ENCODE measurements at regions not wholly inside any gene's neighbourhood (a gene's known extent, or its start where the extent isn't known, plus 50 kb on each side); places are given as distances from the start of the nearest gene placed in this dataset.

DNA sequence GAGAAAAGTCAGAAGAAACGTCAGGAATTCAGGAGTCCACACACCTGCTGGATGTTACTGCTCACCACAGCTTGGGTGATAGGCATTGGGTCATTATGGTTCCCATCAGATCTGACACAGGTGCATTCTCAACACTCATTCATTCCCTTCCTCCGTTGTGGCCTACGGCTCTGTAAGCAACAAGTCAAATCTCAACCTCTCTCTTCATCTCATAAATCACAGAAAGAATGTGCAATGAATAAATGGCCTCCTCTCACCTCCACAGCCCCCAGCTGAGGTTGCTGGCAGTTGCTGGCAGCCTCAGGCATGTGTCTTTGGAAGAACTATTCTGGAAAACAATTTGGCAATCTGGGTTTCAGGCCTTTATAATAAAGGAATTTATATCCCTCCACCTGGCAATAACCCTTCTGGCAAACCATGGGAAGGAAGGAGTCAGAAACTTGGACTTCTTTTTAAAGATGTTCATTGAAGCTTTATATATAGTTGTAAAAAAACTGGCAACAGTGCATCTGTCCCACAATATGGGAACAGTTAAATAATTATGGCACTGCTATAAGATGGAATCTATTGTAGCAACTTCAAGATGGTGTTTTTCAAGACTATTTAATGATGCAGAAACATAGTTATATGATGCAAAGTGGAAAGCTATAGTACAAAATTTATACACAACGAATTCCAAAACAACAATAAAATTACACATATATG, 175.4 kb downstream of the ANAPC1 start:
- ChIA-PET POLR2A (ENCODE audit: unreplicated experiment) (no interaction called here), CTCF (no interaction called here)
- Histone ChIP-seq H2BK5ac (ENCODE audit: low read depth, low read length, poor library complexity, severe bottlenecking) (no peak overlapping the region), H3K4ac (ENCODE audit: low read depth, low read length) (no peak overlapping the region), H3K9me1 (ENCODE audit: insufficient read depth, low read length) (no peaks in the 10 kb centered on the region), H3K27ac (ENCODE audit: insufficient read depth, low read length) (no peak overlapping the region), H3K4me3 (ENCODE audit: insufficient read depth, low read depth, low read length) (no peak overlapping the region), H3K36me3 (ENCODE audit: control insufficient read depth, insufficient read depth, low read length) (no peaks in the 10 kb centered on the region), H2BK20ac (ENCODE audit: low read depth, low read length) (no peak overlapping the region), H4K8ac (ENCODE audit: low read depth in 2 of 2, low read length in 2 of 2) (no peak overlapping the region), H2BK15ac (ENCODE audit: low read depth, low read length) (no peak overlapping the region), H3K18ac (ENCODE audit: low read depth, low read length) (no peak overlapping the region), H3K79me1 (ENCODE audit: low read depth in 1 of 2, low read length in 2 of 2) (no peaks in the 10 kb centered on the region), H3K23ac (ENCODE audit: low read depth, low read length) (no peak overlapping the region), H2AK5ac (ENCODE audit: low read depth, low read length) (peak overlapping the region; percentile 30; the same call in 1 of the 2 replicates), H3K4me1 (ENCODE audit: control insufficient read depth, insufficient read depth, low read length) (peaks cover 15% of the 10 kb centered on the region), H4K20me1 (ENCODE audit: insufficient read depth, low read length) (0 out of 2 replicates have a peak, but pooled peaks cover 9% of the 10 kb centered on the region), H3K56ac (ENCODE audit: extremely low read depth, insufficient read depth, low read length) (no peak overlapping the region), H3K9ac (ENCODE audit: low read depth, low read length) (no peak overlapping the region), H2AFZ (replicated peaks; ENCODE audit: low read length, poor library complexity) (no peak overlapping the region), H3K14ac (replicated peaks; ENCODE audit: low read depth, low read length) (no peak overlapping the region), H3K4me2 (ENCODE audit: low read depth, low read length) (no peak overlapping the region), H2BK120ac (ENCODE audit: low read depth, low read length) (no peak overlapping the region), H3K27me3 (ENCODE audit: control insufficient read depth, insufficient read depth, low read length) (peaks cover 46% of the 10 kb centered on the region), H4K91ac (ENCODE audit: insufficient read depth, low read depth, low read length) (no peak overlapping the region), H4K5ac (ENCODE audit: low read depth, low read length) (no peak overlapping the region), H2AK9ac (replicated peaks; ENCODE audit: low read depth, low read length, poor library complexity) (no peak overlapping the region), H3K9me3 (ENCODE audit: control insufficient read depth, insufficient read depth, low read length) (peaks cover 8% of the 10 kb centered on the region)
- dilution Hi-C loops (cut with HindIII; ENCODE audit: low sequenced_read_pairs, unreplicated experiment), result no loop called here
- BruUV-seq (replicated peaks), result no TSS peak
- in situ Hi-C loops (cut with MboI; ENCODE audit: low sequenced_read_pairs), result loop anchor here (25.0 kb wide), 1 partner anchor 896 kb away; no protein-coding TSS in a partner anchor
- TF ChIP-seq MAFK (IDR thresholded peaks at IDR 0.05; ENCODE audit: low read depth, low read length) (no peak), BHLHE40 (IDR thresholded peaks at IDR 0.05; ENCODE audit: low read depth, low read length) (no peak), MAZ (IDR thresholded peaks at IDR 0.05; ENCODE audit: borderline replicate concordance, low read depth, low read length) (no peak), RFX5 (IDR thresholded peaks at IDR 0.05; ENCODE audit: low read depth, low read length) (no peak), POLR2A (IDR thresholded peaks at IDR 0.05; ENCODE audit: low read depth, low read length) (no peak), RAD21 (IDR thresholded peaks at IDR 0.05; ENCODE audit: low read length) (no peak), CEBPB (IDR thresholded peaks at IDR 0.05; ENCODE audit: low read depth, low read length) (no peak), FOS (IDR thresholded peaks at IDR 0.05; ENCODE audit: low read depth, low read length) (no peak), CHD1 (IDR thresholded peaks at IDR 0.05; ENCODE audit: low read depth, low read length) (no peak), NFE2L2 (IDR thresholded peaks at IDR 0.05; ENCODE audit: low read depth, low read length) (no peak), SMC3 (IDR thresholded peaks at IDR 0.05; ENCODE audit: low read depth, low read length) (no peak), RCOR1 (IDR thresholded peaks at IDR 0.05; ENCODE audit: insufficient replicate concordance, low read length) (no peak), MXI1 (IDR thresholded peaks at IDR 0.05; ENCODE audit: borderline replicate concordance, low read depth, low read length) (no peak)
- TF ChIP-seq, protein P1, sequence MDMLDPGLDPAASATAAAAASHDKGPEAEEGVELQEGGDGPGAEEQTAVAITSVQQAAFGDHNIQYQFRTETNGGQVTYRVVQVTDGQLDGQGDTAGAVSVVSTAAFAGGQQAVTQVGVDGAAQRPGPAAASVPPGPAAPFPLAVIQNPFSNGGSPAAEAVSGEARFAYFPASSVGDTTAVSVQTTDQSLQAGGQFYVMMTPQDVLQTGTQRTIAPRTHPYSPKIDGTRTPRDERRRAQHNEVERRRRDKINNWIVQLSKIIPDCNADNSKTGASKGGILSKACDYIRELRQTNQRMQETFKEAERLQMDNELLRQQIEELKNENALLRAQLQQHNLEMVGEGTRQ (IDR thresholded peaks at IDR 0.05; ENCODE audit: low read depth, low read length), result no peak
- TF ChIP-seq, protein P2, sequence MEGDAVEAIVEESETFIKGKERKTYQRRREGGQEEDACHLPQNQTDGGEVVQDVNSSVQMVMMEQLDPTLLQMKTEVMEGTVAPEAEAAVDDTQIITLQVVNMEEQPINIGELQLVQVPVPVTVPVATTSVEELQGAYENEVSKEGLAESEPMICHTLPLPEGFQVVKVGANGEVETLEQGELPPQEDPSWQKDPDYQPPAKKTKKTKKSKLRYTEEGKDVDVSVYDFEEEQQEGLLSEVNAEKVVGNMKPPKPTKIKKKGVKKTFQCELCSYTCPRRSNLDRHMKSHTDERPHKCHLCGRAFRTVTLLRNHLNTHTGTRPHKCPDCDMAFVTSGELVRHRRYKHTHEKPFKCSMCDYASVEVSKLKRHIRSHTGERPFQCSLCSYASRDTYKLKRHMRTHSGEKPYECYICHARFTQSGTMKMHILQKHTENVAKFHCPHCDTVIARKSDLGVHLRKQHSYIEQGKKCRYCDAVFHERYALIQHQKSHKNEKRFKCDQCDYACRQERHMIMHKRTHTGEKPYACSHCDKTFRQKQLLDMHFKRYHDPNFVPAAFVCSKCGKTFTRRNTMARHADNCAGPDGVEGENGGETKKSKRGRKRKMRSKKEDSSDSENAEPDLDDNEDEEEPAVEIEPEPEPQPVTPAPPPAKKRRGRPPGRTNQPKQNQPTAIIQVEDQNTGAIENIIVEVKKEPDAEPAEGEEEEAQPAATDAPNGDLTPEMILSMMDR (conservative IDR thresholded peaks at IDR 0.05; ENCODE audit: low read depth, low read length), result no peak
- TF ChIP-seq, protein P3, sequence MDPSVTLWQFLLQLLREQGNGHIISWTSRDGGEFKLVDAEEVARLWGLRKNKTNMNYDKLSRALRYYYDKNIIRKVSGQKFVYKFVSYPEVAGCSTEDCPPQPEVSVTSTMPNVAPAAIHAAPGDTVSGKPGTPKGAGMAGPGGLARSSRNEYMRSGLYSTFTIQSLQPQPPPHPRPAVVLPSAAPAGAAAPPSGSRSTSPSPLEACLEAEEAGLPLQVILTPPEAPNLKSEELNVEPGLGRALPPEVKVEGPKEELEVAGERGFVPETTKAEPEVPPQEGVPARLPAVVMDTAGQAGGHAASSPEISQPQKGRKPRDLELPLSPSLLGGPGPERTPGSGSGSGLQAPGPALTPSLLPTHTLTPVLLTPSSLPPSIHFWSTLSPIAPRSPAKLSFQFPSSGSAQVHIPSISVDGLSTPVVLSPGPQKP (IDR thresholded peaks at IDR 0.05; ENCODE audit: borderline replicate concordance, low read depth, low read length), result no peak
- ATAC-seq (ENCODE audit: low read depth) (no peak), DNase-seq (no peak)
- WGBS, 2 experiments (ENCODE audit: extremely low coverage in 2 of 2, insufficient read length in 1 of 2), result no CpG with 5 or more reads among the region's 4 CpGs
- intact Hi-C loops (cut with micrococcal nuclease), result no loop called here
